GM18499 (cell line): ENCODE measurements at regions not wholly inside any gene's neighbourhood (a gene's known extent, or its start where the extent isn't known, plus 50 kb on each side); places are given as distances from the start of the nearest gene placed in this dataset.

Experiments used
- ATAC-seq: cut with Tn5 transposase; IDR thresholded peaks from one replicate; pipeline ENCODE4 v1.9.1; 2021; ENCODE audit warnings: moderate number of reproducible peaks; ENCODE audit not compliant: insufficient read depth, unreplicated experiment

GRCh38 chr15:69573815-69574475 lies 121.3 kb downstream of the RPLP1 start:
- ATAC-seq: no peak

DNA sequence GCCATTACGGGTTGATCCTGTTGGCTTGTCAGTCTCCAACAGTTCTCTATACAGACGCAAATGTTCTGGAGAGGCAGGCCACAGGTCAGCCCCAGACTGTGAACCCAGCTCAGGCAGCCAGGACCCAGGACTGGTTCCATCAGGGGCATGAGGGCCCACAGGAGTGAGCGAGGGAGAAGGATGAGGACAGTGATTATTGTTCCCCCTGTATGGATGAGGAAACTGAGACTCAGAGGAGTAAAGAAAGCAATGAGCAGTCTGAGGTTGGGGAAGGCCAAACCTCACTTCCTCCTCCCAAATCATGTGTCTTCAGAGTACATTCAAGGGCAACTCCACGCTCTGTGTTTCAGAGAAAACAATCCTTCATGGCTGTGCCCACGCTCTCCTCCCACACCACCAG lies 121.9 kb downstream of the RPLP1 start:
- ATAC-seq: no peak

GRCh38 chr15:69575387-69575786 lies 122.8 kb downstream of the RPLP1 start:
- no peak for ATAC-seq

DNA sequence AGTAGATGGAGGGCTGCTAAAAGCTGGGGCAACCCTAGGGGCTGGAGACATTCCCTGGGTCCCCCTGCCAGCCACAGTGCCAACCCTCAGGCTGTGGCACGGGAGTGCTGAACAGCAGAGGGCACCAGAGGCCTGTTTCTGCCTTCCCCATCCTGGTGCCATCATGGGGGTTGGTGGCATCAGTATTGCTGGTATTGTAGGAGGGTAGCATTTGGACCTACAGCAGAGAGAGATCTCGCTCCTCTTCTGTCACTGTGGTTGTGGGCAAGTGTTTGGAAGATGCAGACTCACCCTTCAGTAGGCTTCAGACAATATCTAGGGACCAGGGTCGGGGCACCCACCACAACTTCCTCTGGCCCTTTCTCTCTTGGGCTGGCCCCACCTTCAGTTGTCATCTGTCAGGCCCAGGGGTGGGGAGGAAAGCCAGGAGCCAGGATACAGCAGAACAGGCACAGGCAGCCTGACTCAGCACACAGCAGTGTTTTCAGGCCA lies 123.5 kb downstream of the RPLP1 start:
- no peak for ATAC-seq

- ATAC-seq: no peak
Observed at GRCh38 chr15:69576948-69577351, 124.3 kb downstream of the RPLP1 start.

- ATAC-seq: no peak
Observed at GRCh38 chr15:69577397-69577796, 124.8 kb downstream of the RPLP1 start.

- no peak for ATAC-seq
Observed at GRCh38 chr15:69578252-69578651, 125.6 kb downstream of the RPLP1 start.

GRCh38 chr15:69578787-69579583 lies 126.4 kb downstream of the RPLP1 start:
- no peak for ATAC-seq

DNA sequence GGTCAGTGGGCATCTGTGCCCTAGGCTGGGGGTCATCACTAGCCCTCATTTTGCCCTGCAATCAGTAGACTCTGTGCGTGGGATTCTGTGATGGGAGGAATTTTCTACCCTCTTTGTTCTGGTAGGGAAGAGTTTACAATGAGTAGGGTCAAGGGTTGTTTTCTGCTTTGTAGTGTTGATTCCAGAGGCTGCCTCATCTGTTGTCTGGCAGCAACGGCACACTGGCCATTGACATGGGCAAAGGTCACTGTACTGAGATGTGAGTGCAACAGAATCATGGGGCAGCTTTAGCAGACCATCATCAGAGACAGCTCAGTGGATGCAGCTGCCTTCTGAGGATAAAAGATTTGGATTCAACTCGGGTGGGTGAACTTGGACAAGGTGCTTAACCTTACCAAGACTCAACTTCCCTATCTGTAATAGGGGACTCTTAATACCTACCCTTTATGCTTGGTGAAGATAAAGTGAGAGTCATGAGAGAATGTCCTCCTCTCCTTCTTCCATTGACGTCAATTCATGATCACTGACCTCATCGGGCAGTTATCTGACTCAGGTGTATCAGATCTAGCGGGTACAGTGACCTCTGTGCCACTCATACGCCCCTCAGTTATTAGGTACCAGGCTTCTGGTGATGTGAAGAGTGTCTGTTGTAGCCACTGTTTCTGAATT lies 127.5 kb downstream of the RPLP1 start:
- no peak for ATAC-seq

DNA sequence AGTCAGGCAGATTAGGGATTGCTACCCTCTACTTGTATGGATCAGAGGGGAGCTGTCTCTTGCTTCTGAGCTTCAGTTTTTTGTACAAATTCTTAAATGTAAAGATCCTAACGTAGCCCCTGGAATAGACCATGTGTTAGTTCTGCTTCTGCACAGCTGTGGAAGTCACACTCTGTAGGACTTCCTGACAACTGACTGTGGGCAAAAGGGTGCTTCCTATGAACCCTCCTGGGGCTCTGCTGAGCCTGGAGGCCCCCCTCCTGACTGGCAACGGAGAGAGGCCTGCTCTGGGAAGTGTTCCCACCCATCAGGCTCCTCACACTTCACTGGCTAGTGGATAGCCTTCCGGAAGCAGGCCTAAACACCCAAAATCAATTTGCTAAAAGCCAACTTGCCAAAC lies 131.0 kb downstream of the RPLP1 start:
- no peak for ATAC-seq

DNA sequence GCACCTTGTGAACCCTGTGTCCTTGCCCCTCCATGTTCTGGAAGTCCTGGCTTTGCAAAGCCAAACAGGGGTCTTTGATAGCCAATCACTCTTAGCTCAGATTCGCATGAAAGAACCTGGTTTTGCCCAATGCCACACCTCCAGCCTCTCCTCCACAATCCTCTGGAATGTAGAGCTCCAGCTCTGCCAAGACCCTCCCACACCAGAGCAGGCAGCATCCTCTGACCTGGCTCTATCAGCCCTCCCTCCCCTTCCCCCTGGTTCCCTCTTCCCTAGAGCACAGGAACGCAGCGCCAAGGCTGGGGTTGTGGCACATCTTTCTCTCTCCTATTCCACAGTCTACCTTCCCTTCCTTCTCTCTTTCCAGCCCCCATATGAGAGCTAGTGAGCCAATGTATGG lies 133.3 kb downstream of the RPLP1 start:
- no peak for ATAC-seq

- no peak for ATAC-seq
Observed at GRCh38 chr15:69586721-69587120, 134.1 kb downstream of the RPLP1 start.

DNA sequence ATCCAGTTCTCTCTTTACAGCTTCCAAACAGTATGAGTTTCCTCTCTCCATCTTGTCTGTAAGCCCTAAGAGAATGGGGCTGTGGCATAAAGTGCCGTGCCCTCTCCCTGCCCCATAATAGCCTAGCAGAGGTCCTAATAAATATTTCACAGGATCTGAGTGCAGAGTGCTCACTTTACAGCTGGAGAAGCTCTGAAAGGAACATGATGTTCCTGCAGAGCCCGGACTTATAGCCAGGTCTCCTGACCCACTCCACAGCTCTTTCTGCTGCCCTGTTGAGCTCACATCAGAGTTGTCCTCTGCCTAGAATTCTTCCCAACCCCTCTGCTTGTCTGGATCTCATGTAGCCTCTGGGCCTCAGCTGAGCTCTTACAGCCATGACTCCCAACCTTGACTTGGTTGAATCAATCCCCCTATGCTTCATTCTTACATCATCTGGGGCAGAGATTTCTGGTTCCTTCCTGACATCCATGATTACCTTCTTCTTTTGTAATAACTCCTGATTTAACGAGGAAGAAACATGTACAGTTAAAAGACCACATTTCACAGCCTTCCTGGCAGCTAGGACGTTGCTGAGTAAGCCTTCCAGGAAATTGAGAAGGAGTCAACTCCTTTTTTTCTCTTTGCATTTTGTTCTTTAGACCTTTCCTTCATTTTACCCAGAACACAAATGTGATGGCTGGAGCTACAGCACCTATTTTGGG lies 135.3 kb downstream of the RPLP1 start:
- ATAC-seq: no peak

- no peak for ATAC-seq
Observed at GRCh38 chr15:69590201-69590710, 137.6 kb downstream of the RPLP1 start.

- ATAC-seq: no peak
Observed at GRCh38 chr15:69590932-69591524, 138.4 kb downstream of the RPLP1 start.

DNA sequence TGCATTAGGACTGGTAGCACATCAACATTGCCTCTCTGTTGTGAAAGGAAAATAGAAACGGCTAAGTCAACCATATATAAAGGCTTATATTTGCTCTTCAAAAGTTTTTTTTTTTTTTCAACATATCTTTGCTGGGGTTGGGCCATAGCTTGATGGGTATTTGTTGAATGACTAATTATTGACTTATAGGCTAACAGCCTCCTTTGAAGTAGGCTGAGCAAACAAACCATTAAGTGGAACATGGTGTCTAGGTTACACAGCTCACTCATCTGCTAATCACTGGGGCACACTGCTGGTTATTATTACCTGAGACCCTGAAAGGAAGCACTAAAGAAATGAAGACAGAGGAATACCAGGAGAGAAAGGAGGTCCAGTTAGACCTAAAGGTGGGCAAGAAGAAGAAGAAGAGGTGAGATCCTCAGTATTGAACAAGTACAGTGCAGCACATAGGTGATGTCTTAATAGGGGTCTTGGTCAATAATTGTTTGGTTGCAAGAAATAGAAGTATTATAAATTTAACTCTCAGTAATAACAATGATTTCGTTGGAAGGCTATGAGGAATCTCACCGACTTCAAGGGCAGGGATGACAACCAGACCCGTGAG lies 139.4 kb downstream of the RPLP1 start:
- no peak for ATAC-seq

DNA sequence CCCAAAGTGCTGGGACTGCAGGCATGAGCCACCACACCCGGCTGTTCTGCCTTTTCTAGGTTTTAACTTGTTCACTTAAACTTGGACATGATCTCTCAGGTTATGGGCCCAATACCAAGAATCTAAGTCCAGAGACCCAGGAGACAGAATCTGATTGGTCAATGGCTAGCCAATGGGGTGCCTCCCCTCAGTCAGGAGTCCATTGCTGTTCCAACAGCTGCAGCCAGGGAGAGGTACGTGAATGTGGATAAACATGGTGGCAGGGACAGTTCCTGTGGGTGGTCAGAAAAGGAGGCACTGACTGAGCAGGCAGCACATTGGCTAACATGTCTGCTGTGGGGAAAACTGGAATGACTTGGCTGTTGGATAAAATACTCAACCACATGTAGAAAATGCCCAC lies 140.3 kb downstream of the RPLP1 start:
- ATAC-seq: no peak

GRCh38 chr15:69593488-69593887 lies 140.9 kb downstream of the RPLP1 start:
- ATAC-seq: no peak
